NAMALWA (cell line): ENCODE measurements at regions not wholly inside any gene's neighbourhood (a gene's known extent, or its start where the extent isn't known, plus 50 kb on each side); places are given as distances from the start of the nearest gene placed in this dataset.

ENCODE experiments used
- DNase-seq: peaks from one replicate; pipeline ENCODE4 v3.0.0-alpha.2; 2015; ENCODE audit warnings: low spot score

DNA sequence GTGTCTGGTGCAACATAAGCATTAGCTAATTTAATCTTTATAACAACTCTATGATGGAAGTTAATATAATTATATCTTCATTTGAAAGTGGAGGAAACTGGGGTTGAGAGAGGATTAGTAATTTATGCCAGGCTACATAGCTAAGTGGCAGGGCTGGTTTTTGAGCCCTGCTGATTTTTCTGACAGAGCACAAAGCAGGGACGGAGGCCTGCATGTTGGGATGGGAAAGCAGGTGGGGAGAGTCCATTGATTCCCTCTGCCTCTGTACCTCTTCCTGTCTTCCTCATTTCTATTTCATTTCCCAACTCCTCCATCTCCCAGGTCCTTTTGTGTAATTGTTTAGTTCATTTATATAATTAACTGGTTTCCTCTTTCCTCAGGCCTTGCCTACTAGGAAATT lies 251.6 kb upstream of the ZPLD1 start:
- no peak for DNase-seq

DNA sequence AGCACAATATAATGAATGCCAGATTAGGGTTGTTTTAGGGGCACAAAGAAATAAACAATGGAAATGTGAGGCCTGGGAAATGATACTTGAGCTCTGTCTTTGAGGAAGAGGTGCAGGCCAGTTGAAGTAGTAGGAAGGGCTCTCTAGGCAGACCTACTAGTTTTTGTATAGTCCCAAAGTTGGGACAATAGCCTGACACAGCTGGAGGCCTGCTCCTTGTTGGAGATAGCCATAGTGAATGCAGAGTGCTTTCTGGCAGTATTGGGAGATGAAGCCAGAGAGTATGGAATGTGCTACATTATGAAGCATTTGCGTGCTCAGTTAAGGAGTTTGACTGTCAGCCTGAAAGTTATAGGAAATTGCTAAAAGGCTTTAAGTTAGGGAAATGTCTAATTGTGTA lies 251.2 kb upstream of the ZPLD1 start:
- DNase-seq = no peak

DNA sequence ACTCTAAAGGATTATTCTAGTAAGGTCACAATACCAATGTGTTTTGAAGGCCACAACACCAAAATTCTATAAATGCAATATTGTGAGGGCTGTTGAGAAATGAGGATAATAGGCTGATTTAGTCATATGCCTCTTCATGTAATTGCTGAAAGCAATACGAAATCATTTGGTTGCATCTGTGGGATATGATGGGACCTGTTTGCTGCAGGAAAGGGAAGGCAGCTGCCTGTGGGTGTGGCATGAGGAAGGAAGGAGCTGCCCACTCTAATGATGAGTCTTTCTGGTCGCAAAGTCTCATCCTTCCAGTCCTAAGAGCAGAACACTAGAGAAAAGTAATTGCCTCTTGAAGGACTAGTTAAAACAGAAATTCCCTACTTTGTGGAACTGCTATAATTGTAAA lies 245.3 kb upstream of the ZPLD1 start:
- no peak for DNase-seq

DNA sequence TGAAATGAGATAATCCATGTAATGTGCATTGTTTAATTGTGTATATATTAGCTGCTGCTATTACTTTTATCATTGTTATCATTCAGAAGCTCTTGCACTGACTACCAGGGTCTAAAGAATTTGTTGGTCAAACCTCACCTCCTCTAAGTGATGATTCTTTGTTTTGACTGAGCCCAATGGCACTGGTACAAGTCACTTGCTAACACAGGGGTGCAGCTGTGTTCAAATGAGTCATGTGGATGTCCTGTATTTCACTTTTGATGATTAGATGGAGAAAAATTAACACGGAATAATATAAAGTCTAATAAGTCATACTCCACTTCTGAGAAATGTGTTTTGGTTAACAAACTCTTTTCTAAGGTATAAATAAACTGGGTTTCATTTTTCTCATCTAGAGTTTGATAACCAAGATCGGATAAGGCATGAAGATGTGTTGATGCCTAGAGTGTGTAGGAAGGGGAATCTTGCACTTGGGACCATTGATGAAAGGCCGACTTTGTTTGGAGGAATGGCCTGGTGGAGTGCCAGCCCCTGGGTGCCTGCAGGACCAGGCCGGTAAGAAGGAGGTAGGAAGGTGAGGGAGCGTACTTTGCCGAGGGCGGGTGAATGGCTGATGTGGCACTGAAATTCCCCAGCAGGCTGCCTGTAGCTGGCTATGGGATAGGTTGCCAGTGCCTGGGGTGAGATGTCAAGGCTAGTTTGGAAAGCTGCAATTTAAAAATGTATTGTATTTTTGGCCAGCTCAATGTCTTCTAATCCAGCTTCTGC lies 244.7 kb upstream of the ZPLD1 start:
- DNase-seq = no peak

DNA sequence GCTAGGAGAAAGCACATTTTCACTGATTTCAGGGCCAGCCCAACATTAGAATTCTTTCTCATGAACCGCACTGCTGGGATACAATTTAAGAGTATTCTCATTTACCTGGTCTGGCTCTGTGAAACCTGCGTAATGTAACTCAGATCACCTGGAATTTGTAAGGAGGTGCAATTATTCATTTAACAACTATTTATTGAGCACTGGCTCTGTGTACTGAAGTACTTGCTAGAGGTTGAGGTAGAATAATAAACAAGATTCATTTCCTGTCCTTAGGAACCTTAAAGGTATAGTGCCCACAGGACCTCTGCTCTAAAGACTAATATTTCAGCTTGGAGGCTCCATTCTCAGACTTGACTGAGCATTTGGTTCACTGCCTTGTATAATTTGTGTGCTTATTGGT lies 242.2 kb upstream of the ZPLD1 start:
- DNase-seq = no peak

DNA sequence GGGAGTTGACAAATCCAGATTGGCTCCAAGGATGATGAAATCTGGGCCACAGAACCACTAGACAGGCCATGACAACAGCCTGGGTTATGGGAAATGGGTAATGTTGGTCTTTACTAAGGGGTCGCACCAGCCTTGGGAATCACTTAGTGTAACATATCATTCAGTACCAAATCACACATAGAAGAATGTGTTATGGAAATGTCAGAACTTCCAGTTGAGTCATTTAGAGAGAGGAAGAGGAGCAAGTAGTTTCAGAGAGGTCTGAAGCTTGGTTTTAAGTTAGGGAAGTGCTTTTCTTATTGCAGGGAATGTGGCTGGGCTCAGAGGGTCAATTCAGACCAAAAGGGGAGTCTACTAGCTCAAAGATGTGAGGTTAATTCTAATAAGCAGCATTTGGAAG lies 241.6 kb upstream of the ZPLD1 start:
- DNase-seq = no peak

DNA sequence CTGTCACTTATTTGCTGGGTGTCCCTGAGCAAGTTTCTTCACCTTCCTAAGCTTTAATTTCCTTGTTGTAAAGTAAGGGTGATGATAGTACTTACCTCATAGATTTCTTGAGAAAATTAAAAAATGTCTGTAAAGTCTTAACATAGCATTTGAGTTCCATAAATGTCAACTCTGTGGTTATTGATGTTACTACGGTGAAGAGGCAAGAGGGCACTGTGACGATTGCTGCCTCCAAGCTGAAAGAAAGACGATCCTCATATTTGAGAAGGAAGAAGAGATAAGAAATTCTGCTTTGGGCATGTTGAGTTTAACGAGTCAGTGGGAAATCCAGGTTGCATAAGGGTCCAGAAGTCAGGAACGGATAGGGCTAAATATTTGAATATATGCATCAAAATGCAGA lies 240.8 kb upstream of the ZPLD1 start:
- no peak for DNase-seq

DNA sequence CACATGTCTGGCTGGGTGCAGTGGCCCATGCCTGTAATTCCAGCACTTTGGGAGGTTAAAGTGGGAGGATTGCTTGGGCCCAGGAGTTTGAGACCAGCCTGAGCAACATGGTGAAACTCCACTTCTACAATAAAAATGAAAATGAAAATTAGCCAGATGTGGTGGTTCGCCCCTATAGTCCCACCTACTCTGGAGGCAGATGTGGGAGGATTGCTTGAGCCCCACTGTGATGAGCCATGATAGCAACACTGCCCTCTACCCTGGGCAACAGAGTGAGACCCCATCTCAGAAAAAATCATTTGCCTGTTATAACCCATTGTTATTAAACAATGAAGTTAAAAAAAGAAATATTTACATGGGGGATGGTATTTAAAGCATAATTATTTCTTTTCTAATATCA lies 240.1 kb upstream of the ZPLD1 start:
- no peak for DNase-seq

DNA sequence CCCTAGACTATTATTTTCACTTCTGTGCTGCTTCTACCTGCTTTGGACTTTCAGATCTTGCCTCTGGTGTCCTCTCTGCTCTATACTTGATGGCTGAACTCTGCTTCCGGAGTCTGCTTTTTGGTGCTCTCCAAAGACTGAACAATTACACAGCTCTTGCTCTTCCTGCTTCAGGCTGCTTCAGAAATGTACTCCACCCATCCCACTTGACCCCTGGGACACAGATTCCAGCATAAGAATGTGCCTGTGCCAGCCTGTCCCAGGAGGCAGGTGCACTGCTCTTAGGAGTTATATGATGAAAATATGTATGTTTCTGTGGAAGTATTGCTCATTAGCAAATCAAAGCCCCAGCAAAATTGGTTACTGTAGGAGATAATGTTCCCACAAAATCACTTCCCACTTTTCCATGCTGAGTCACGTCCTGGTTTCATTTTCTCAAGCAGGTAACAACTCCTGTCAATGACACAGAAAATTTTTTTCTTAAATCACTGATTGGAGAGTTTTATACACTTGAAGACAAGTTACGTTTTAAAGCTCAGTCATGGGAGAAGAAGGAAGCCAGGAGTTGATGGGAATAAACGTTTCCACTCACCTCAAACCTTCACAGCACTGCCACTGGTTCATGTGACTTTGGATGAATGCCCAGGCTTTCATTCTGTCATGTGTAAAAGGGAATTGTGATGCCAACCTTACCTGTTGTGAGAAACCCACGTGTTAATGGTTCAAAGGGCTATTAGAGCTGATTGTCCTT lies 239.4 kb upstream of the ZPLD1 start:
- no peak for DNase-seq

DNA sequence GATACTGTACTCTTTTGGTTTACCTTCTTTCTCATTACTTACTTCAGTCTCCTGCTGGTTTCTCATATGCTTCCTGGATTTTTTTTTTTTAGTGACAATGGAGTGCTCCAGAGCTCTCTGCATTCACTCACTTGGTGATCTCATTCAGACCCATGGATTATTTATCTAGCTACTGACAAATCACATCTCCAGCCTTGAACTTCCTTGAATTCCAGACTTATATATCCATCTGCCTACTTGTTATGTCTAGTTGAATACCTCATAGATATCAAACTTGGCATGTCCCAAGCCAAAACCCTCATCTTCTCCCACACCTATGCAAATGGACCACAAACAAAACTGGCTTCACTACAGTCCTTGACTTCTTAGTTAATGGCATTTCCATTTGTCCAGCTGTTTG lies 234.7 kb upstream of the ZPLD1 start:
- DNase-seq = no peak

DNA sequence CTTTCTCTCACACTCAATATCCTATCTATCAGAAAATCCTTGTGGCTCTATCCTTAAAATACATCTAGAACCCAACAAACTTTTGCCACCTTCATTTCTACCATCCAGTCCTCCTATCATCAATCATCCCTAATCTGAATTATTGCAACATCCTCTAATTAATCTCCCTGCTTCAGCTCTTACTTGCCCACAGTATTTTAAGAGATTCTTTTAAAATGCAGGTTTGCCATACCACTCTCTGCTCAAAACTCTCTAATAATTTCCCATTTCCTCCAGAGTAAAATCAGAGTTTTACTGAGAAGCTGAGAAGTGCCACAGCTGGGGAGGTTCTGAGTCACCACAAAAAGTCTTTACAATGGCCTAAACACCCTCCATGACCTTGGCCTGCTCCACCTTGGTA lies 234.3 kb upstream of the ZPLD1 start:
- DNase-seq = no peak

DNA sequence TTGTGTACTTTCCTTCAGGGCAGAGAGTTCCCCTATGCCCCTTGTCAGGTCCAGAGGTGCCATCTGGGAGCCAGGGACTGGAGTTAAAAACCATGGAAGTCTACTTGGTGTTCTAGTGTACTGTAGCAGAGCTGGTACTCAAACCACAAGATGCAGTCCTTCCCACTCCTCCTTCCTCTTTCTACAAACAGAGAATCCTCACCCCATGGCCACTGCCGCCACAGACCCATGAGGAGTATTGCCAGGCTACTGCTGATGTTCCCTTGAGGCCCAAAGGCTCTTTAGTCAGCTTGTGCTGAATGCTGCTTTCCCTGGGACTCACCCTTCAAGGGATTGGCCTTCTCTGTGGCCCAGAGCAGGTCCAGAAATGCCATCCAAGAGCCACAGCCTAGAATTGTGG lies 229.2 kb upstream of the ZPLD1 start:
- DNase-seq = no peak

DNA sequence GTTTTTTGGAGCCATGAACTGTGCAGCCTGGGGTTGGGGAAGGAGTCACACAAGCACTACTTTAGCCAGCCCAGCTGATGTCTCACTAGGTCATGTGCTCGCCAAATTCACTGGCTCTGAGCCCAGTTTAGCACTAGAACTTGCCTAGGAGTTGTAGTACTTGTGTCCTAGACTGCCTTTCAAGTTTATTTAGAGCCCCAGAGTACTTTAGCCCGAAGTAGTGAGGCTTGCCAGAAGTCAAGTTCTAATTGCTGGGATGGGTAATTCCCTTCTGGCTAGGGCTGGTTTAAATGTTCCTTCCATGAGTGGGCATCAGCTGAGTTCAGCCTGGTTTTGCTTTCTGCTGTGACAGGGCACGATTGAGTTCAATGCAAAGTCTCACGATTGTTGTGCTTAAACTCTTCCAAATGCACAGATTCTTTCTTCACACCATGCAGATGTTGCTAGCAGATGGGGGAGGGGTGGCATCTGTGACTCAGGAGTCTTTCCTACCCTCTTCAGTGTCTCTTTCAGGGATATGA lies 228.2 kb upstream of the ZPLD1 start:
- DNase-seq = no peak

DNA sequence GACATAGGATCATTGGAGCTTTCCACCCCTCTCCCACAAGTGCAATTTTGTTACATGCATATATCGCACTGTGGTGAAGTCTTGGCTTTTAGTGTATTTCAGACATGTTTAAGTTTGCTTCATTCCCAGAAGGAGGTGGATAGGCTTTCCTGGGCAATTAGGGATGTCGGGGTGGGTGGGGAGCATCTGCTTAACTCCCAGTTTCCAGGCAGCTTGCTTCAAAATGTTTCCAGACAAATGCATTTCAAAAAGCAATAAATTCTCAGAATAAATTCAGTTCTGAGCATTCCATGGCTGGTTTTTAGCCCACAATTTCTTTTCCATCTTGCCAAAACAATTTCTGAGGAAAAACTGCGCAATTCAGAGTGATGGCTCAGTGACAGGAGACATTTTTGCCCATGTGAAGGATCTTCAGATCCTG lies 227.7 kb upstream of the ZPLD1 start:
- no peak for DNase-seq

DNA sequence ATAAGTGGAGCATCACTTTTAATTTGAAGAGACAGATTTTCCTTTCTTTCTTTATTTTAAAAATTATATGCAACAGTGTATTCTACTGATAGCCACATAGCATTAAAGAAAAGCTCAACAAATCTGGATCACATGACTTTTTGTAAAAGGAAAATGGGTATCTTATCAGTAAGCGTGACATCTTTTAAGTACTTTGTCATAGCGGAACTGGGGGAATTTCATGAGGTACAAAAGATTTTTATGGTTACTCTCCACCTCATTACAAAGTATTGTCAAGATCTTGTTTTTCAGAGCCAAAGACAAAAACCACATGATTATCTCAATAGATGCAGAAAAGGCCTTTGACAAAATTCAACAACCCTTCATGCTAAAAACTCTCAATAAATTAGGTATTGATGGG lies 219.6 kb upstream of the ZPLD1 start:
- DNase-seq = no peak

DNA sequence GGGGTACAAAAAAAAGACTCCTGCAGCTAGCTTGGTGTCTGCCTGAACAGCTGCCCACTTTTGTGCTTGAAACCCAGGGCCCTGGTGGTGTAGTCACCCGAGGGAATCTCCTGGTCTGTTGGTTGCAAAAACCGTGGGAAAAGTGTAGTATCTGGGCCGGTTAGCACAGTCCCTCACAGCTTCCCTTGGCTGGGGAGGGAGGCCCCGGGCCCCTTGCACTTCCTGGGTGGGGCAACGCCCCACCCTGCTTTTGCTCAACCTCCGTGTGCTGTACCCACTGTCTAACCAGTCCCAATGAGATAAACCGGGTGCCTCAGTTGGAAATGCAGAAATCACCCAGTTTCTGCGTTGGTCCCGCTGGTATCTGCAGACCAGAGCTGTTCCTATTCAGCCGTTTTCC lies 211.7 kb upstream of the ZPLD1 start:
- no peak for DNase-seq

DNA sequence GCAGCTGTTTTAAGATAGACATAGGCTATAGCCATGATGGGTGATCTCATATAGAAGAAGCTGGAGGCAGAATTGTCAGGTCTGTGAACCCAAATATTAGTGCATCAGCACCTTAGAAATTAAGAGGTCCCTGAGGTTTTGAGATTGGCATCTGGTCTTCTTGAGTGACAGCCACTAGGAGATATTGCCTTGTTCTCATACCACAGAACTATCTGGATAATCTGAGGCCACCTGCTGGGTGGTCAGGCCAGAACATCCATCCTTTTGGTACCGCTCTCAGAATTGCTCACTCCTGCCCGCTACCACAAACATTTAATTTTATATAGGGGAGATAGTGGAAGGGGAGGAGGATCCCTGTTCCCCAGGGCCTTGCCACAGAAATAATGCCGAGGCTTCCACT lies 210.6 kb upstream of the ZPLD1 start:
- DNase-seq = peak; percentile 37

DNA sequence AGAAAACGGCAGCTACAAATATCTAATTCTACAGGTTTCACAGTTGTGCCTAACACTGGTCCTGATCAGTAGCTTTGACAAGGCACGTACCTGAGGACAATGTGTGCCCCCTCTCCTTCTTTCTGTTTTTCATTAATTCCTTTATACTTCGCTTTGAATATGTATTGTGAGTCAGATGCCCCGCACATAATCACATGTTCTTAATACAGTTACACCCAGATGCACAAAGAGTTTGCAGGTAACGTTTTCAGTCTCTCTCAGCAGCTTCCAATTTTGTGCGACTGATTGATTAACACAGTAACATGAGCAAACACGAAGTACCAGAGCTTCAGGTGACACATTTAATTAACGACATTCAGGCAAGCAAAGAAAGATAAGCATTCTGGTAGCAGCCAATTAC lies 209.8 kb upstream of the ZPLD1 start:
- no peak for DNase-seq

DNA sequence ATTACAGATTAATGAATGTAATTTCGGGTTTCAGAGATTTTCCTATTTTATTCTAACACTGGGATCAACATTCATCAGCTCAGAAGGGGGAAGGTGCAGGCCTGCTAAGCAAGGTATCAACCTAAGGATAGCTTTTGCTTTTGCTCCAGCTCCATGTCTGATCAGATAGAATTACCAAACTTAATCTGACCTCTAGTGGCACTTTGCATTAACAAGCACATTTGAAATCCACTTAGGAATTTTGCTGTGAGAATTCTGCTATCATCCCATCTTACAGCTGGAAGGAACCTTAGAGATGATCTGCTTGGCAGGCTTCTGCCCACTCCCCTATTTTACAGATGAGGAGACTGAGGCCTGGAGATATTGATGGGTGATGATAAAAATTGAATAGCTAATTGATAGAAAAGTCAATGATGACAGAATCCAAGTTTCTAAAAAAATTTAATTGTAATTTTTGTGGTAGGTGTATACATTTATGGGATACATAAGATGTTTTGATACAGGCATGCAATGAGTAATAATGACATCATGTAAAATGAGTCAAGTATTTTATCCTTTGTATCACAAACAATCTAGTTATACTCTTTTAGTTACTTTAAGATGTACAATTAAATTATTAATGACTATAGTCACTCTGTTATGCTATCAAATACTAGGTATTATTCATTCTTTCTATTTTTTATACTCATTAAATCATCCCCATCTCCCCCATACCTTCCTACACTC lies 209.2 kb upstream of the ZPLD1 start:
- DNase-seq = peak; percentile 49

DNA sequence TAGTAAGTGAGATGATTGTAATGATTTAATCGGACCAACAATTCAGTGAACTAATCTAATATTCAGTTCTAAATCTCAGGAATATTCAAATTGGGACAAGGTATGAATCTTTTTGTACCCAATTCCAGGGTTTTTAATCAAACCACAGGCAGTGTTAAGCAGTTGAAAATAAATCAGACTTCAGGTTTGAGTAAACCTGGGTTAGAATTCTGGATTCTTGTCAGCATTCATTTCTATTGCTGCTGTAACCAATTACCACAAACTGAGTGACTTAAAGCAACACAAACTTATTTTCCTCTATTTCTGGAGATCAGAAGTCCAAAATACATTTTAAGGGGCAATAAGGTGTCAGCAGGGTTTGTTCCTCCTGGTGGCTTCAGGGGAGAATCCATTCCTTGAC lies 208.4 kb upstream of the ZPLD1 start:
- DNase-seq = no peak

DNA sequence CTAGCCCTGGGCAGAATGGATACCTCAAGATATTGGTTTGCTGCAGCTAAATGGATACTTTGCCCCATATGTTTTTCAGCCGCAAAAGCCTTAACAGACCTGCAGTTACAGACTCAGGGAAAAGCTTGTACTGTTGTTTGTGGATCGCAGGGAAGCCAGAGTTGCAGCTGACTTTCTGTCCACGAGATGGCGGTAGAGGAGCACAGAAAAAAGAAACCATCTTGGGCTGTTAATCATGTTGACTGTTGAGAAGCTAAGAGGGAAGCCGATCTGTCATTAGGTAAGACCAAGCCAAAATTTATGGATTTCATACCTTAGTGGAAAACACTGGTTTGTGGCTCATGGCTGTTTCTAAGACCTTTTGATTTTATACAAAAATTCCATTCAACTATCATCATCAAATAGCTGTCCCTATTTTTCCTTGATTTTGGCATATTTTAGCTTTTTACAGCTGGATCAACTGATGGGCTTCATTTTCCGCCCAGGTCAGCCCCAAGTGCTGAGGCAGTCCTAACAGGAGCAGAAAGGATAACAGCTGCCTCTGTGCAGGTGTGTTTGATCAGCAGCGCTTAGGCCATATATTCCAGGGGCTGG lies 205.7 kb upstream of the ZPLD1 start:
- DNase-seq = peak; percentile 93

DNA sequence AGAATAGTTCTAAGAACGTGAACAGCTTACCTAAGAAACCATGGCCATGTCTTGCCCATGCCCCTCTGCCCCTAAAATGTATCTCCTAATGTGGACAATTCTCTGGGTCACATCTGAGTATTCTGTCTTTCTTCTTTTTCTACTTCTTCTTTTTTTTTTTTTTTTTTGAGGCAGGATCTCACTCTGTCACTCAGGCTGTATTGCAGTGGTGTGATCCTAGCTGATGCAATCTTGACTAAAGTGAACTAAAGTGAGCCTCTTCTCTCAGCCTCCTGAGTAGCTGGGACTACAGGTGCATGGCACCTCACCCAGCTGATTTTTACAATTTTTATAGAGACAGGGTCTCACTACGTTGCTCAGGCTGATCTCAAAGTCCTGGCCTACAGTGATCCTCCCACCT lies 204.8 kb upstream of the ZPLD1 start:
- DNase-seq = peak; percentile 66

DNA sequence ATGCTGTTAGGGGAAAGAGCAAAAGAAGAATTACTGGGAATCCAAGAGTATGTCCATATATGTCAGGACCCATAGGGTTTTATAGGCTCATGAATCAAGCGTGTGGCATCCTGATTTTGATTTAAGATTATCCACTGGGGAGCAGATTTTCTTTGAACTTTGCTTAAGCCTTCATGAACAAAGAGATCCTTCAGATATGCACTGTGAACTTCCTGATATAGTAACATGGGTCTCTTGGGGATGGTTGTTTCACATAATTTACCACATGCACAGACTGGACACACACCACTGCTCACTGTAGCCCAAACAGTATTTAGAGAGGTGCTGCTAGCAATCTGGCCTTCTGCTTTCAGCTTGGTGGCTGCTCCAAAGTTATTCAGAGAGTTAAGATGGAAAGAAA lies 200.9 kb upstream of the ZPLD1 start:
- DNase-seq = peak; percentile 81
